Lower leg skin (tissue), 3 donors: ENCODE measurements at regions not wholly inside any gene's neighbourhood (a gene's known extent, or its start where the extent isn't known, plus 50 kb on each side); places are given as distances from the start of the nearest gene placed in this dataset.

Experiments
- POLR2A ChIP-seq, 2 donors: fragments of 450-650 bp; IDR thresholded peaks; one replicate each; pipeline ENCODE4 v1.6.1; 2016 to 2017; ENCODE audit warnings: antibody characterized with exemption in 2 of 2, mild to moderate bottlenecking in 1 of 2, moderate library complexity in 1 of 2
- TF ChIP-seq, protein P1 (sequence below), 3 donors: fragments of 450-650 bp; IDR thresholded peaks; one replicate each; pipeline ENCODE4 v1.5.1; 2016; ENCODE audit warnings: antibody characterized with exemption in 3 of 3, mild to moderate bottlenecking in 3 of 3, moderate library complexity in 2 of 3

DNA sequence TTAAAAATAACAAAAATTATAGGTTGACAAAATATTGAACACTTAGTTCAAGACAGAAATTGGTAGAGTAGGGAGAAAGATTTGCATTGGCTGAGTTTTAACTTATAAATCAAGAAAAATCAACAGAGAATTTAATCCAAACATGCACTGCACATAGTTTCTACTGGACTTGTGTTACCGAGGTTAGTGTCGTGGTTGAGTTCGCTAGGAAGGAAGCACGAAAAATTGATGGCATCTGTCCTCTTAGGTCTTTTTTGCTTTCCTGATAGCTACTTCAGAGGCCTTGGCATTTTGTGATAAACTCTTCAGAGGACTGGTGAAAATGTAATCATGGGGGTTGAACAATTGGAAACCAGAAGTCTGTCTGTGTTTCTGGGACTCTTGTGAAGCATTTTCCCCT, 392.9 kb downstream of the NUAK1 start:
- TF ChIP-seq, protein P1, sequence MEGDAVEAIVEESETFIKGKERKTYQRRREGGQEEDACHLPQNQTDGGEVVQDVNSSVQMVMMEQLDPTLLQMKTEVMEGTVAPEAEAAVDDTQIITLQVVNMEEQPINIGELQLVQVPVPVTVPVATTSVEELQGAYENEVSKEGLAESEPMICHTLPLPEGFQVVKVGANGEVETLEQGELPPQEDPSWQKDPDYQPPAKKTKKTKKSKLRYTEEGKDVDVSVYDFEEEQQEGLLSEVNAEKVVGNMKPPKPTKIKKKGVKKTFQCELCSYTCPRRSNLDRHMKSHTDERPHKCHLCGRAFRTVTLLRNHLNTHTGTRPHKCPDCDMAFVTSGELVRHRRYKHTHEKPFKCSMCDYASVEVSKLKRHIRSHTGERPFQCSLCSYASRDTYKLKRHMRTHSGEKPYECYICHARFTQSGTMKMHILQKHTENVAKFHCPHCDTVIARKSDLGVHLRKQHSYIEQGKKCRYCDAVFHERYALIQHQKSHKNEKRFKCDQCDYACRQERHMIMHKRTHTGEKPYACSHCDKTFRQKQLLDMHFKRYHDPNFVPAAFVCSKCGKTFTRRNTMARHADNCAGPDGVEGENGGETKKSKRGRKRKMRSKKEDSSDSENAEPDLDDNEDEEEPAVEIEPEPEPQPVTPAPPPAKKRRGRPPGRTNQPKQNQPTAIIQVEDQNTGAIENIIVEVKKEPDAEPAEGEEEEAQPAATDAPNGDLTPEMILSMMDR (IDR thresholded peaks at IDR 0.05), result no peak
- no peak for TF ChIP-seq POLR2A (IDR thresholded peaks at IDR 0.05)
